ENCODE measurements at regions not wholly inside any gene's neighbourhood (a gene's known extent, or its start where the extent isn't known, plus 50 kb on each side); places are given as distances from the start of the nearest gene placed in this dataset.

- TF ChIP-seq HOXA7 (CRISPR knock-in tag; IDR thresholded peaks at IDR 0.05) (no peak), MAZ (IDR thresholded peaks at IDR 0.05; ENCODE audit: borderline replicate concordance, low read depth, low read length) (no peak), RFX5 (IDR thresholded peaks at IDR 0.05) (no peak), RCOR1 (IDR thresholded peaks at IDR 0.05; ENCODE audit: low read depth, low read length) (no peak), POLR2A (IDR thresholded peaks at IDR 0.05; ENCODE audit: low read length) (no peak), KDM5A (IDR thresholded peaks at IDR 0.05) (no peak), ZNF302 (CRISPR knock-in tag; IDR thresholded peaks at IDR 0.05) (no peak), HMGXB4 (CRISPR knock-in tag; IDR thresholded peaks at IDR 0.05; ENCODE audit: borderline replicate concordance) (no peak), HOXB5 (CRISPR knock-in tag; IDR thresholded peaks at IDR 0.05) (no peak)
- TF ChIP-seq, protein P1, sequence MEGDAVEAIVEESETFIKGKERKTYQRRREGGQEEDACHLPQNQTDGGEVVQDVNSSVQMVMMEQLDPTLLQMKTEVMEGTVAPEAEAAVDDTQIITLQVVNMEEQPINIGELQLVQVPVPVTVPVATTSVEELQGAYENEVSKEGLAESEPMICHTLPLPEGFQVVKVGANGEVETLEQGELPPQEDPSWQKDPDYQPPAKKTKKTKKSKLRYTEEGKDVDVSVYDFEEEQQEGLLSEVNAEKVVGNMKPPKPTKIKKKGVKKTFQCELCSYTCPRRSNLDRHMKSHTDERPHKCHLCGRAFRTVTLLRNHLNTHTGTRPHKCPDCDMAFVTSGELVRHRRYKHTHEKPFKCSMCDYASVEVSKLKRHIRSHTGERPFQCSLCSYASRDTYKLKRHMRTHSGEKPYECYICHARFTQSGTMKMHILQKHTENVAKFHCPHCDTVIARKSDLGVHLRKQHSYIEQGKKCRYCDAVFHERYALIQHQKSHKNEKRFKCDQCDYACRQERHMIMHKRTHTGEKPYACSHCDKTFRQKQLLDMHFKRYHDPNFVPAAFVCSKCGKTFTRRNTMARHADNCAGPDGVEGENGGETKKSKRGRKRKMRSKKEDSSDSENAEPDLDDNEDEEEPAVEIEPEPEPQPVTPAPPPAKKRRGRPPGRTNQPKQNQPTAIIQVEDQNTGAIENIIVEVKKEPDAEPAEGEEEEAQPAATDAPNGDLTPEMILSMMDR (IDR thresholded peaks at IDR 0.05) = no peak
- TF ChIP-seq, protein P2, sequence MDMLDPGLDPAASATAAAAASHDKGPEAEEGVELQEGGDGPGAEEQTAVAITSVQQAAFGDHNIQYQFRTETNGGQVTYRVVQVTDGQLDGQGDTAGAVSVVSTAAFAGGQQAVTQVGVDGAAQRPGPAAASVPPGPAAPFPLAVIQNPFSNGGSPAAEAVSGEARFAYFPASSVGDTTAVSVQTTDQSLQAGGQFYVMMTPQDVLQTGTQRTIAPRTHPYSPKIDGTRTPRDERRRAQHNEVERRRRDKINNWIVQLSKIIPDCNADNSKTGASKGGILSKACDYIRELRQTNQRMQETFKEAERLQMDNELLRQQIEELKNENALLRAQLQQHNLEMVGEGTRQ (IDR thresholded peaks at IDR 0.05) = no peak
- TF ChIP-seq, protein P3, sequence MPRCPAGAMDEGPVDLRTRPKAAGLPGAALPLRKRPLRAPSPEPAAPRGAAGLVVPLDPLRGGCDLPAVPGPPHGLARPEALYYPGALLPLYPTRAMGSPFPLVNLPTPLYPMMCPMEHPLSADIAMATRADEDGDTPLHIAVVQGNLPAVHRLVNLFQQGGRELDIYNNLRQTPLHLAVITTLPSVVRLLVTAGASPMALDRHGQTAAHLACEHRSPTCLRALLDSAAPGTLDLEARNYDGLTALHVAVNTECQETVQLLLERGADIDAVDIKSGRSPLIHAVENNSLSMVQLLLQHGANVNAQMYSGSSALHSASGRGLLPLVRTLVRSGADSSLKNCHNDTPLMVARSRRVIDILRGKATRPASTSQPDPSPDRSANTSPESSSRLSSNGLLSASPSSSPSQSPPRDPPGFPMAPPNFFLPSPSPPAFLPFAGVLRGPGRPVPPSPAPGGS (IDR thresholded peaks at IDR 0.05) = no peak
Observed at GRCh38 chr22:34299496-34299895, 379.2 kb upstream of the LARGE1 start.
